ENCODE measurements at regions not wholly inside any gene's neighbourhood (a gene's known extent, or its start where the extent isn't known, plus 50 kb on each side); places are given as distances from the start of the nearest gene placed in this dataset.

DNA sequence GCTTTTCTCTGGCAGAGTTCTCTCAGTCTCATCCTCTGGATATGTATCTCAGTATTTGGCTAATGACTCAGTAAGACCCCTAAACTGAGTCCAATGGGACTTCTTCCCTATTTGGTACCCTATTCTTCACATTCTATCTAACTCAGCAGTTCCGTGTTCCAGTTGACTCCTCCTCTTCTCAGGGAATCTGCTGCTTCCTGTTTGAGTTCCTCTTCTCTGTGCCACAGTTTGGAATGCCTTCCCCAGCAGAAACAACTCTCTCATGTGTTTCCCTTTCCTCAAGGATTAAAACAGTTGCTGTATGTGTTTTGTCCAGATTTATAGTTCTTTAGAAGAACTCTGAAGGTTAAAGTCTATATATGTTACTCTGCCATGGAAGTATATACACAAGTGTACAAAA is 344.0 kb upstream of the RARB start:
- TF ChIP-seq EP300 (IDR thresholded peaks at IDR 0.05), result no peak
- TF ChIP-seq, protein P1, sequence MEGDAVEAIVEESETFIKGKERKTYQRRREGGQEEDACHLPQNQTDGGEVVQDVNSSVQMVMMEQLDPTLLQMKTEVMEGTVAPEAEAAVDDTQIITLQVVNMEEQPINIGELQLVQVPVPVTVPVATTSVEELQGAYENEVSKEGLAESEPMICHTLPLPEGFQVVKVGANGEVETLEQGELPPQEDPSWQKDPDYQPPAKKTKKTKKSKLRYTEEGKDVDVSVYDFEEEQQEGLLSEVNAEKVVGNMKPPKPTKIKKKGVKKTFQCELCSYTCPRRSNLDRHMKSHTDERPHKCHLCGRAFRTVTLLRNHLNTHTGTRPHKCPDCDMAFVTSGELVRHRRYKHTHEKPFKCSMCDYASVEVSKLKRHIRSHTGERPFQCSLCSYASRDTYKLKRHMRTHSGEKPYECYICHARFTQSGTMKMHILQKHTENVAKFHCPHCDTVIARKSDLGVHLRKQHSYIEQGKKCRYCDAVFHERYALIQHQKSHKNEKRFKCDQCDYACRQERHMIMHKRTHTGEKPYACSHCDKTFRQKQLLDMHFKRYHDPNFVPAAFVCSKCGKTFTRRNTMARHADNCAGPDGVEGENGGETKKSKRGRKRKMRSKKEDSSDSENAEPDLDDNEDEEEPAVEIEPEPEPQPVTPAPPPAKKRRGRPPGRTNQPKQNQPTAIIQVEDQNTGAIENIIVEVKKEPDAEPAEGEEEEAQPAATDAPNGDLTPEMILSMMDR (IDR thresholded peaks at IDR 0.05), result no peak

Data from esophagus muscularis mucosa (tissue), 3 donors.